GM23248 (cell line): ENCODE measurements at regions not wholly inside any gene's neighbourhood (a gene's known extent, or its start where the extent isn't known, plus 50 kb on each side); places are given as distances from the start of the nearest gene placed in this dataset.

Experiments
- EZH2 ChIP-seq: fragments of 200-600 bp; sonication (generic); IDR thresholded peaks from 2 replicates; pipeline ENCODE4 v1.6.1; 2018; ENCODE audit warnings: antibody characterized with exemption, mild to moderate bottlenecking; ENCODE audit not compliant: insufficient read depth, poor library complexity, severe bottlenecking
- EZH2phosphoT487 ChIP-seq: fragments of 200-600 bp; sonication (generic); IDR thresholded peaks from 2 replicates; pipeline ENCODE4 v1.6.1; 2018; ENCODE audit warnings: antibody characterized with exemption, moderate library complexity, mild to moderate bottlenecking, low read depth; ENCODE audit not compliant: insufficient read depth

DNA sequence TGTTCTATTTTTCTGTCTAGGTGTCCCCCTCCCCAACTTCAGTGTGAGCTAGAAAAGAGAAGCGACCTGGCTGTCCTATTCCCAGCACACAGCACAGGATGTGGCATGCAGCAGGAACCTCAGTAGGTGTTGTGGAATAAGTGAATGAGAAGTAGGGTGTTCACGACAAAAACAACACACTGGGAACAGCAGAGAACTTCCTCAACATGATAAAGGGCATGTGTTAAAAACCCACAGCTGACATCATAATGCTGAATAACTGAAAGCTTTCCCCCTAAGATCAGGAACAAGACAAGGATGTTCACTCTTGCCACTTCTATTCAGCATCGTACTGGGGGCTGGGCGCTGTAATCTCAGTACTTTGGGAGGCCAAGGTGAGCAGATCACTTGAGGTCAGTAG is 155.6 kb upstream of the ZNF618 start:
- no peak for TF ChIP-seq EZH2
- TF ChIP-seq EZH2phosphoT487: no peak
